A673 (cell line): ENCODE measurements at regions not wholly inside any gene's neighbourhood (a gene's known extent, or its start where the extent isn't known, plus 50 kb on each side); places are given as distances from the start of the nearest gene placed in this dataset.

Experiments
- CTCF ChIP-seq: fragments of 300-800, 200-600 bp; sonication (generic); conservative IDR thresholded peaks from 2 replicates; pipeline ENCODE4 v1.5.1; 2017; ENCODE audit warnings: low read depth, mild to moderate bottlenecking, antibody characterized with exemption, low read length, moderate library complexity, mixed read lengths
- EZH2 ChIP-seq: fragments of 200-600 bp; sonication (generic); IDR thresholded peaks from 2 replicates; pipeline ENCODE4 v1.6.1; 2017; ENCODE audit warnings: borderline replicate concordance, low read depth, mild to moderate bottlenecking, mixed read lengths, antibody characterized with exemption, low read length; ENCODE audit not compliant: poor library complexity, severe bottlenecking

GRCh38 chr5:162593881-162594280 lies 526.3 kb downstream of the GABRG2 start:
- TF ChIP-seq CTCF (peak; percentile 40), EZH2 (no peak)
